ENCODE measurements at regions not wholly inside any gene's neighbourhood (a gene's known extent, or its start where the extent isn't known, plus 50 kb on each side); places are given as distances from the start of the nearest gene placed in this dataset.

GRCh38 chr3:59654123-59654479 lies 604.3 kb upstream of the CFAP20DC start:
- DNase-seq (ENCODE audit: low read depth) = no peak
- TF ChIP-seq CTCF (IDR thresholded peaks at IDR 0.05; ENCODE audit: insufficient read depth, low read depth, low read length, missing control alignments) = no peak
- no peak overlapping the region for H3K4me3 ChIP-seq (ENCODE audit: low read depth, low read length)

- no peak for TF ChIP-seq CTCF (IDR thresholded peaks at IDR 0.05; ENCODE audit: insufficient read depth, low read depth, low read length, missing control alignments)
- no peak overlapping the region for H3K4me3 ChIP-seq (ENCODE audit: low read depth, low read length)
- no peak for DNase-seq (ENCODE audit: low read depth)
These were observed 603.7 kb upstream of the CFAP20DC start for GRCh38 chr3:59653405-59654122.

- H3K4me3 ChIP-seq (ENCODE audit: low read depth, low read length) = no peak overlapping the region
- TF ChIP-seq CTCF (IDR thresholded peaks at IDR 0.05; ENCODE audit: insufficient read depth, low read depth, low read length, missing control alignments) = no peak
- DNase-seq (ENCODE audit: low read depth) = no peak
These were observed 594.9 kb upstream of the CFAP20DC start for GRCh38 chr3:59644479-59645402.

GRCh38 chr3:59641169-59641899 lies 591.5 kb upstream of the CFAP20DC start:
- H3K4me3 ChIP-seq (ENCODE audit: low read depth, low read length) = no peak overlapping the region
- no peak for DNase-seq (ENCODE audit: low read depth)

GRCh38 chr3:59632760-59633573 lies 583.1 kb upstream of the CFAP20DC start:
- no peak for TF ChIP-seq CTCF (IDR thresholded peaks at IDR 0.05; ENCODE audit: insufficient read depth, low read depth, low read length, missing control alignments)
- DNase-seq (ENCODE audit: low read depth) = no peak
- H3K4me3 ChIP-seq (ENCODE audit: low read depth, low read length) = no peak overlapping the region

More at GRCh38 chr3:59641169-59641899, 591.5 kb upstream of the CFAP20DC start:
- no peak for TF ChIP-seq CTCF (IDR thresholded peaks at IDR 0.05; ENCODE audit: insufficient read depth, low read depth, low read length, missing control alignments)

- no peak for DNase-seq (ENCODE audit: low read depth)
- no peak for TF ChIP-seq CTCF (IDR thresholded peaks at IDR 0.05; ENCODE audit: insufficient read depth, low read depth, low read length, missing control alignments)
- no peak overlapping the region for H3K4me3 ChIP-seq (ENCODE audit: low read depth, low read length)
These were observed 581.7 kb upstream of the CFAP20DC start for GRCh38 chr3:59631482-59631881.

Data from GM12865 (cell line).